VCaP (cell line): ENCODE measurements at regions not wholly inside any gene's neighbourhood (a gene's known extent, or its start where the extent isn't known, plus 50 kb on each side); places are given as distances from the start of the nearest gene placed in this dataset.

Experiments
- H3K27ac ChIP-seq: fragments of 450-650 bp; 2 replicates; pipeline ENCODE4 v1.5.1; 2017
- TF ChIP-seq, protein P1 (sequence below): fragments of 450-650 bp; conservative IDR thresholded peaks from 2 replicates; pipeline ENCODE4 v1.5.1; 2017; ENCODE audit warnings: mild to moderate bottlenecking, moderate library complexity

- TF ChIP-seq, protein P1, sequence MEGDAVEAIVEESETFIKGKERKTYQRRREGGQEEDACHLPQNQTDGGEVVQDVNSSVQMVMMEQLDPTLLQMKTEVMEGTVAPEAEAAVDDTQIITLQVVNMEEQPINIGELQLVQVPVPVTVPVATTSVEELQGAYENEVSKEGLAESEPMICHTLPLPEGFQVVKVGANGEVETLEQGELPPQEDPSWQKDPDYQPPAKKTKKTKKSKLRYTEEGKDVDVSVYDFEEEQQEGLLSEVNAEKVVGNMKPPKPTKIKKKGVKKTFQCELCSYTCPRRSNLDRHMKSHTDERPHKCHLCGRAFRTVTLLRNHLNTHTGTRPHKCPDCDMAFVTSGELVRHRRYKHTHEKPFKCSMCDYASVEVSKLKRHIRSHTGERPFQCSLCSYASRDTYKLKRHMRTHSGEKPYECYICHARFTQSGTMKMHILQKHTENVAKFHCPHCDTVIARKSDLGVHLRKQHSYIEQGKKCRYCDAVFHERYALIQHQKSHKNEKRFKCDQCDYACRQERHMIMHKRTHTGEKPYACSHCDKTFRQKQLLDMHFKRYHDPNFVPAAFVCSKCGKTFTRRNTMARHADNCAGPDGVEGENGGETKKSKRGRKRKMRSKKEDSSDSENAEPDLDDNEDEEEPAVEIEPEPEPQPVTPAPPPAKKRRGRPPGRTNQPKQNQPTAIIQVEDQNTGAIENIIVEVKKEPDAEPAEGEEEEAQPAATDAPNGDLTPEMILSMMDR: no peak
Measured at GRCh38 chr1:118346936-118347335, 161.9 kb upstream of the SPAG17 start.

GRCh38 chr1:118340928-118341910, 156.2 kb upstream of the SPAG17 start:
- TF ChIP-seq, protein P1: no peak
- no peak overlapping the region for H3K27ac ChIP-seq

More at GRCh38 chr1:118346936-118347335, 161.9 kb upstream of the SPAG17 start:
- H3K27ac ChIP-seq: no peak overlapping the region

- TF ChIP-seq, protein P1: no peak
- no peak overlapping the region for H3K27ac ChIP-seq
Measured at GRCh38 chr1:118339400-118340124, 154.5 kb upstream of the SPAG17 start.

- TF ChIP-seq, protein P1: no peak
- H3K27ac ChIP-seq: no peak overlapping the region
Measured at GRCh38 chr1:118338936-118339335, 153.9 kb upstream of the SPAG17 start.

DNA sequence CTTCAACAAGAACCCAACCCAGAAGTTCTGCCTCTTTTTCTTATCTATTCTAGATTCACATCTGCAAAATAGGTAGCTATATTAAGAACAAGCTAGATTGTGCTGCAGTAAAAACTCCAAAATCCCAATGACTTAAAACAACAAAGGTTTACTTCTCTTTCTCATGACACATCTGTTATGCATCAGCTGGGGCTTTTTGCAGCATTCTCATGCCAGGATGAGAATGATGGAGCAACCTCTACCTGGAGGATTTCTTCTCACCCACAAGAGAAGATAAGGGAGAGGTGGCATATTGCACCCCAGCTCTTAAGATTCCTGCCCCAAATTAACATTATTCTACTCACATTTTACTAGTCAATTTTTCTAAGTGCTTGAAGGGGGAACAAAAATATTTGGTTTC, 152.3 kb upstream of the SPAG17 start:
- no peak overlapping the region for H3K27ac ChIP-seq
- TF ChIP-seq, protein P1: no peak

GRCh38 chr1:118335331-118335732, 150.3 kb upstream of the SPAG17 start:
- TF ChIP-seq, protein P1: no peak
- no peak overlapping the region for H3K27ac ChIP-seq

- no peak overlapping the region for H3K27ac ChIP-seq
- TF ChIP-seq, protein P1: no peak
Measured at GRCh38 chr1:118334506-118334905, 149.5 kb upstream of the SPAG17 start.
